Fibroblast of lung (primary cell): ENCODE measurements at regions not wholly inside any gene's neighbourhood (a gene's known extent, or its start where the extent isn't known, plus 50 kb on each side); places are given as distances from the start of the nearest gene placed in this dataset.

Source experiments
- DNase-seq, 2 donors: peaks; one replicate each; pipeline versions ENCODE4 v3.0.0 to v3.0.0-alpha.2; 2010; ENCODE audit warnings: low read depth in 2 of 2
- H2AFZ ChIP-seq: 2 replicates; pipeline ENCODE4 v1.5.1; 2012; ENCODE audit warnings: low read length, control low read depth, inconsistent platforms
- H3K27ac ChIP-seq: 2 replicates; pipeline ENCODE4 v1.5.1; 2011; ENCODE audit warnings: low read length, control low read depth; ENCODE audit not compliant: insufficient read depth
- H3K27me3 ChIP-seq: 2 replicates; pipeline ENCODE4 v1.5.1; 2011; ENCODE audit warnings: mild to moderate bottlenecking, low read length; ENCODE audit not compliant: control insufficient read depth, insufficient read depth
- H3K36me3 ChIP-seq: 2 replicates; pipeline ENCODE4 v1.5.1; 2011; ENCODE audit warnings: low read length; ENCODE audit not compliant: control insufficient read depth, insufficient read depth
- H3K4me1 ChIP-seq: 2 replicates; pipeline ENCODE4 v1.5.1; 2011; ENCODE audit warnings: low read length; ENCODE audit not compliant: control insufficient read depth, insufficient read depth; ENCODE audit errors: extremely low read depth
- H3K4me2 ChIP-seq: 2 replicates; pipeline ENCODE4 v1.5.1; 2011; ENCODE audit warnings: low read length, control low read depth; ENCODE audit not compliant: insufficient read depth; ENCODE audit errors: extremely low read depth
- H3K4me3 ChIP-seq, 4 experiments: fragments of 200-600 bp in 1 of 4; sonication (generic) in 1 of 4; replicated peaks in 1 of 4; 2 replicates each; pipeline ENCODE4 v1.5.1; 2011 to 2016; ENCODE audit warnings: low read length in 4 of 4, low read depth in 3 of 4, mild to moderate bottlenecking in 3 of 4, control low read depth in 2 of 4, inconsistent platforms in 1 of 4, mixed read lengths in 1 of 4; ENCODE audit not compliant: insufficient read depth in 1 of 4; ENCODE audit errors: control extremely low read depth in 1 of 4
- H3K79me2 ChIP-seq: 2 replicates; pipeline ENCODE4 v1.5.1; 2012; ENCODE audit warnings: mild to moderate bottlenecking, low read length, inconsistent platforms; ENCODE audit not compliant: control insufficient read depth, insufficient read depth
- H3K9ac ChIP-seq: 2 replicates; pipeline ENCODE4 v1.5.1; 2011; ENCODE audit warnings: mild to moderate bottlenecking, low read length, control low read depth; ENCODE audit not compliant: insufficient read depth
- H3K9me3 ChIP-seq: 2 replicates; pipeline ENCODE4 v1.5.1; 2012; ENCODE audit warnings: low read depth, low read length; ENCODE audit not compliant: control insufficient read depth, insufficient read depth
- H4K20me1 ChIP-seq: 2 replicates; pipeline ENCODE4 v1.5.1; 2011; ENCODE audit warnings: low read length; ENCODE audit not compliant: control insufficient read depth, insufficient read depth; ENCODE audit errors: extremely low read depth
- CTCF ChIP-seq, 2 donors: IDR thresholded peaks in 1 of 2; conservative IDR thresholded peaks in 1 of 2; 1 replicate in 1 of 2; 2 replicates in 1 of 2; pipeline ENCODE4 v1.5.1; 2011 to 2012; ENCODE audit warnings: low read length in 2 of 2, control low read depth in 1 of 2, inconsistent platforms in 1 of 2, low read depth in 1 of 2, mild to moderate bottlenecking in 1 of 2
- EZH2 ChIP-seq: IDR thresholded peaks from 2 replicates; pipeline ENCODE4 v1.5.1; 2012; ENCODE audit warnings: low read length, control low read depth, mild to moderate bottlenecking; ENCODE audit errors: missing control alignments

DNA sequence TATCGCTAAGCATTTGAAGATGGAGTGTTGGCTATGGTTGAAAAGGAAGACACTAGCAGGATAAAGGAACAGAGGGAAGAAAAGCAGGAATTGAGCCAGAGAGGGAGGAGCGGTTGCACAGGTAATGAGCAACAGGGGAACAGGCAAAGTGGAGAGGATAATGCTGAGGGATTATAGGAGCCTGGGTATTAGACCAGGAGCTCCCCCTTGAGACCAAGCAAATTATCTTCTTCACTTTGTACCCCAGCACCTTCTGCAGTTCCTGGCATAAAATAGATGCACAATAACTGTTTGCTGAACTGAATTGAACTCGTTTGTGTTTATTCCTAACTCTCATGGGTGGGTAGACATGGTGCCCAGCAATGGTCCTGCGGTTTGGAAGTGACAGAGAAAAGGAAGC lies 54.6 kb upstream of the OR5P2 start:
- Histone ChIP-seq H4K20me1 (no peaks in the 10 kb centered on the region), H3K4me1 (no peaks in the 10 kb centered on the region), H3K9me3 (no peaks in the 10 kb centered on the region), H3K36me3 (no peaks in the 10 kb centered on the region), H3K9ac (no peak overlapping the region), H3K27ac (no peak overlapping the region), H3K79me2 (no peaks in the 10 kb centered on the region), H3K4me2 (no peak overlapping the region), H3K27me3 (no peaks in the 10 kb centered on the region), H2AFZ (no peak overlapping the region), H3K4me3 (no peak overlapping the region)
- TF ChIP-seq EZH2 (no peak), CTCF (conservative IDR thresholded peaks at IDR 0.05 in 1 of 2, IDR thresholded peaks at IDR 0.05 in 1 of 2; ENCODE audit: low read depth in 1 of 2, low read length in 2 of 2) (no peak)
- DNase-seq: no peak

DNA sequence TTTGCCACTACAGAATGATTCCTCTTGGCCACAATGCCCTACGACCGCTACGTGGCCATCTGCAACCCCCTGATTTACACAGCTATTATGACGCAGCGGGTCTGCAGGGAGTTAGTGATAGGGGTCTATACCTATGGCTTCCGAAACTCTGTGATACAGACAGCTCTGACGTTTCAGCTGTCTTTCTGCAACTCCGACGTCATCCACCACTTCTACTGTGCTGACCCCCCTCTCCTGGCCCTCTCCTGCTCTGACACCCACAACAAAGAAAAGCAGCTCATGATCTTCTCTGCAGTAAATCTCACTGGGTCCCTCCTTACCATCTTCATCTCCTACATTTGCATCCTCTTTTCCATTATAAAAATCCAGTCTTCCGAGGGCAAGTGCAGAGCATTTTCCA lies 52.3 kb upstream of the OR5P2 start:
- TF ChIP-seq CTCF (conservative IDR thresholded peaks at IDR 0.05 in 1 of 2, IDR thresholded peaks at IDR 0.05 in 1 of 2; ENCODE audit: low read depth in 1 of 2, low read length in 2 of 2) (no peak), EZH2 (no peak)
- H3K9me3 ChIP-seq: no peaks in the 10 kb centered on the region
- H3K27me3 ChIP-seq: no peaks in the 10 kb centered on the region

More for the DNA sequence above, 52.3 kb upstream of the OR5P2 start:
- Histone ChIP-seq H3K4me3 (no peak overlapping the region), H3K79me2 (no peaks in the 10 kb centered on the region), H3K4me2 (no peak overlapping the region), H3K4me1 (no peaks in the 10 kb centered on the region), H2AFZ (no peak overlapping the region), H3K36me3 (no peaks in the 10 kb centered on the region), H4K20me1 (no peaks in the 10 kb centered on the region), H3K27ac (no peak overlapping the region), H3K9ac (no peak overlapping the region)
- DNase-seq: no peak
